HCT116 (cell line): ENCODE measurements at regions not wholly inside any gene's neighbourhood (a gene's known extent, or its start where the extent isn't known, plus 50 kb on each side); places are given as distances from the start of the nearest gene placed in this dataset.
A peak's percentile ranks its signal among the peaks of the same experiment; 100 is the strongest.

Experiments used
- ATAC-seq: fragments of 200-7000 bp; cut with Tn5 transposase; 2 replicates; pipeline ENCODE4 v1.9.1; 2020; ENCODE audit warnings: mild to moderate bottlenecking, moderate library complexity
- BruUV-seq: library from RNA; stranded (reverse); fragments of 400-500 nt; replicated peaks from 2 replicates; lab custom pipeline; 2021; lab: Mats Ljungman, UMichigan
- CTCF ChIA-PET: fragments of 300-600 bp; sonication (Branson Sonifier 250); formaldehyde crosslinking; loops from one replicate; lab custom pipeline; 2021; ENCODE audit warnings: antibody characterized with exemption; lab: Charles Lee
- POLR2A ChIA-PET: fragments of 300-600, 350-600 bp; sonication (Branson Sonifier 250); formaldehyde crosslinking; loops from one replicate; lab custom pipeline; 2021; ENCODE audit warnings: antibody characterized with exemption; lab: Charles Lee
- RAD21 ChIA-PET, 2 experiments: fragments of 300-600 bp; sonication (Branson Sonifier 250); formaldehyde crosslinking; loops; one replicate each; lab custom pipeline; 2023; ENCODE audit warnings: low total read pairs in 2 of 2; ENCODE audit not compliant: uncharacterized antibody in 2 of 2, unreplicated experiment in 2 of 2, low non-redundant PET in 1 of 2; lab: Charles Lee
- DNase-seq: peaks from one replicate; pipeline ENCODE4 v3.0.0-alpha.2; 2010; ENCODE audit warnings: low read depth, low spot score
- H2AFZ ChIP-seq: fragments of 200-600 bp; shearing (Covaris generic), sonication (generic); 2 replicates; pipeline ENCODE4 v1.6.1; 2017; ENCODE audit warnings: low read depth, mixed run types, mixed read lengths, antibody characterized with exemption, low read length; ENCODE audit not compliant: poor library complexity, severe bottlenecking
- H3K27ac ChIP-seq: 2 replicates; pipeline ENCODE4 v1.5.1; 2012; ENCODE audit warnings: low read depth, low read length
- H3K27me3 ChIP-seq: fragments of 200-600 bp; sonication (generic); 2 replicates; pipeline ENCODE4 v1.6.1; 2016; ENCODE audit warnings: mixed run types, low read length, mixed read lengths; ENCODE audit not compliant: insufficient read depth
- H3K36me3 ChIP-seq, 2 experiments: fragments of 200-500 bp in 1 of 2; fragments of 200-600 bp in 1 of 2; sonication (Bioruptor generic) in 1 of 2; sonication (generic) in 1 of 2; 2 replicates each; pipeline versions ENCODE4 v1.5.1 to v1.6.1; 2014 to 2016; ENCODE audit warnings: low read length in 2 of 2, inconsistent platforms in 1 of 2, mixed read lengths in 1 of 2, mixed run types in 1 of 2; ENCODE audit not compliant: insufficient read depth in 2 of 2, control insufficient read depth in 1 of 2
- H3K4me1 ChIP-seq, 2 experiments: fragments of 200-600 bp in 1 of 2; sonication (generic) in 1 of 2; 2 replicates each; pipeline versions ENCODE4 v1.5.1 to v1.6.1; 2012 to 2017; ENCODE audit warnings: low read length in 2 of 2, inconsistent platforms in 1 of 2, mild to moderate bottlenecking in 1 of 2, mixed read lengths in 1 of 2, mixed run types in 1 of 2, moderate library complexity in 1 of 2; ENCODE audit not compliant: insufficient read depth in 2 of 2, control insufficient read depth in 1 of 2
- H3K4me2 ChIP-seq: fragments of 200-600 bp; sonication (generic); 2 replicates; pipeline ENCODE4 v1.6.1; 2017; ENCODE audit warnings: mixed run types, low read length, mixed read lengths
- H3K4me3 ChIP-seq, 2 experiments: fragments of 200-600 bp in 1 of 2; sonication (generic) in 1 of 2; replicated peaks in 1 of 2; 2 replicates each; pipeline ENCODE4 v1.5.1; 2011 to 2016; ENCODE audit warnings: low read length in 2 of 2, control low read depth in 1 of 2, low read depth in 1 of 2, mild to moderate bottlenecking in 1 of 2, mixed read lengths in 1 of 2, mixed run types in 1 of 2
- H3K79me2 ChIP-seq: fragments of 200-600 bp; sonication (generic); 2 replicates; pipeline ENCODE4 v1.6.1; 2017; ENCODE audit warnings: mild to moderate bottlenecking, mixed run types, low read length, moderate library complexity, mixed read lengths; ENCODE audit not compliant: insufficient read depth
- H3K9ac ChIP-seq: fragments of 200-600 bp; sonication (generic); 2 replicates; pipeline ENCODE4 v1.6.1; 2016; ENCODE audit warnings: low read length, mixed read lengths
- H3K9me2 ChIP-seq: fragments of 200-600 bp; sonication (generic), shearing (Covaris generic); 2 replicates; pipeline ENCODE4 v1.6.1; 2017; ENCODE audit warnings: mixed run types, mild to moderate bottlenecking, moderate library complexity; ENCODE audit not compliant: insufficient read depth
- H3K9me3 ChIP-seq, 2 experiments: fragments of 200-500 bp in 1 of 2; fragments of 200-600 bp in 1 of 2; sonication (Bioruptor generic) in 1 of 2; sonication (generic) in 1 of 2; 2 replicates each; pipeline ENCODE4 v1.6.1; 2014 to 2017; ENCODE audit warnings: low read length in 2 of 2, mixed read lengths in 2 of 2, inconsistent platforms in 1 of 2, low read depth in 1 of 2, mild to moderate bottlenecking in 1 of 2, mixed run types in 1 of 2, moderate library complexity in 1 of 2; ENCODE audit not compliant: control insufficient read depth in 1 of 2, insufficient read depth in 1 of 2
- H4K20me1 ChIP-seq: fragments of 200-600 bp; sonication (generic), shearing (Covaris generic); 2 replicates; pipeline ENCODE4 v1.6.1; 2017; ENCODE audit warnings: mixed run types, mild to moderate bottlenecking, moderate library complexity; ENCODE audit not compliant: insufficient read depth
- ELF1 ChIP-seq: IDR thresholded peaks from 2 replicates; pipeline ENCODE4 v1.6.1; 2012; ENCODE audit warnings: low read depth, borderline replicate concordance
- FOSL1 ChIP-seq: IDR thresholded peaks from 2 replicates; pipeline ENCODE4 v1.6.1; 2012; ENCODE audit warnings: low read depth
- JUND ChIP-seq: IDR thresholded peaks from 2 replicates; pipeline ENCODE4 v1.6.1; 2012
- POLR2AphosphoS5 ChIP-seq: IDR thresholded peaks from 2 replicates; pipeline ENCODE4 v1.6.1; 2011; ENCODE audit warnings: mild to moderate bottlenecking, low read depth, low read length, moderate library complexity
- TCF7L2 ChIP-seq: IDR thresholded peaks from 2 replicates; pipeline ENCODE4 v1.7.0; 2011; ENCODE audit warnings: borderline replicate concordance, inconsistent platforms; ENCODE audit not compliant: insufficient read depth, insufficient read length; ENCODE audit errors: extremely low read depth
- ZNF274 ChIP-seq: fragments of 200-500 bp; sonication (Bioruptor generic); IDR thresholded peaks from 2 replicates; pipeline ENCODE4 v1.6.1; 2014; ENCODE audit warnings: mild to moderate bottlenecking, low read depth, low read length, inconsistent platforms
- intact Hi-C: fragments of 100-400 bp; cut with micrococcal nuclease; formaldehyde crosslinking; loops from 2 replicates; pipeline ENCODE4 v1.10.0; 2022
- TF ChIP-seq, protein P1 (sequence below): IDR thresholded peaks from 2 replicates; pipeline ENCODE4 v1.6.1; 2012; ENCODE audit warnings: low read depth

DNA sequence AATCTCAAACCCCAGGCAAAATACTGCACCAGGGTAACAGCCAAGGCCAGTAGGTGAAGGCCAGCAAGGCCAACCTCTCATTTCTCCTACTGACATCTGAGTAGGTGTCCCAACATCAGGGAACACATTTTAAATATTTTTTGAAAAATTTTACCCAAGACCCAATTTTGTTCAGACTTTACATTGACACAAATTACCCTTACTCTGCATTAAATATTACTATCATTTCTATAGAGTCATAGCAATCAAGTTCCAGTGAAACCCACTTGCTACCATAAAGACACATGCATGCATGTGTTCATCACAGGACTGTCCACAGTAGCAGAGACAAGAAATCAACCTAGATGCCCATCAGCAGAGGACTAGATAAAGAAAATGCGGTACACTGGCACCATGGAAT lies 99.9 kb downstream of the NRN1 start (continued):
- TF ChIP-seq, protein P1, sequence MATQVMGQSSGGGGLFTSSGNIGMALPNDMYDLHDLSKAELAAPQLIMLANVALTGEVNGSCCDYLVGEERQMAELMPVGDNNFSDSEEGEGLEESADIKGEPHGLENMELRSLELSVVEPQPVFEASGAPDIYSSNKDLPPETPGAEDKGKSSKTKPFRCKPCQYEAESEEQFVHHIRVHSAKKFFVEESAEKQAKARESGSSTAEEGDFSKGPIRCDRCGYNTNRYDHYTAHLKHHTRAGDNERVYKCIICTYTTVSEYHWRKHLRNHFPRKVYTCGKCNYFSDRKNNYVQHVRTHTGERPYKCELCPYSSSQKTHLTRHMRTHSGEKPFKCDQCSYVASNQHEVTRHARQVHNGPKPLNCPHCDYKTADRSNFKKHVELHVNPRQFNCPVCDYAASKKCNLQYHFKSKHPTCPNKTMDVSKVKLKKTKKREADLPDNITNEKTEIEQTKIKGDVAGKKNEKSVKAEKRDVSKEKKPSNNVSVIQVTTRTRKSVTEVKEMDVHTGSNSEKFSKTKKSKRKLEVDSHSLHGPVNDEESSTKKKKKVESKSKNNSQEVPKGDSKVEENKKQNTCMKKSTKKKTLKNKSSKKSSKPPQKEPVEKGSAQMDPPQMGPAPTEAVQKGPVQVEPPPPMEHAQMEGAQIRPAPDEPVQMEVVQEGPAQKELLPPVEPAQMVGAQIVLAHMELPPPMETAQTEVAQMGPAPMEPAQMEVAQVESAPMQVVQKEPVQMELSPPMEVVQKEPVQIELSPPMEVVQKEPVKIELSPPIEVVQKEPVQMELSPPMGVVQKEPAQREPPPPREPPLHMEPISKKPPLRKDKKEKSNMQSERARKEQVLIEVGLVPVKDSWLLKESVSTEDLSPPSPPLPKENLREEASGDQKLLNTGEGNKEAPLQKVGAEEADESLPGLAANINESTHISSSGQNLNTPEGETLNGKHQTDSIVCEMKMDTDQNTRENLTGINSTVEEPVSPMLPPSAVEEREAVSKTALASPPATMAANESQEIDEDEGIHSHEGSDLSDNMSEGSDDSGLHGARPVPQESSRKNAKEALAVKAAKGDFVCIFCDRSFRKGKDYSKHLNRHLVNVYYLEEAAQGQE = no peak
- TF ChIP-seq JUND (no peak), ZNF274 (no peak), ELF1 (no peak)

DNA sequence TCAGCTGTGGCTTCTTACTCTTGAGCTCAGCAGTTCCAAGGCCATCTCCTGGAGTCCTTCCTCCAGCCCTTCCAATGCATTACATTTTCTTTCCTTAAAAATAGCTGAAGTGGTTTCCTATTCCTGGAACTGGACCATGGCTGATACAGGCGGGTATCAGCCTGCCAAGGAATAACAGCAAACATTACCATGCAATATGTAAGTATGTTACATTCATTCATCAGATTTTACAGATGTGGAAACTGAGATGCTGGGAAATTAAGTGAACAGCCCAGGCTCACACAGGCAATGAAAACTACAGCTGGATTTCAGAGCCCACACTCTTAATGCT lies 100.4 kb downstream of the NRN1 start:
- H3K27ac ChIP-seq = no peak overlapping the region

More for the DNA sequence above, 100.4 kb downstream of the NRN1 start:
- DNase-seq (no peak), ATAC-seq (no peak)
- no peaks in the 10 kb centered on the region for H3K79me2 ChIP-seq
- RAD21 ChIA-PET = no interaction called here
- H3K9me3 ChIP-seq = no peaks in the 10 kb centered on the region
- no peak overlapping the region for H2AFZ ChIP-seq
- no TSS peak for BruUV-seq
- H3K4me3 ChIP-seq = no peak overlapping the region
- H3K36me3 ChIP-seq = no peaks in the 10 kb centered on the region
- peaks cover 0 to 10% of the 10 kb centered on the region in 2 experiments; a peak in 3 of 4 replicates for H3K4me1 ChIP-seq
- H3K27me3 ChIP-seq = no peaks in the 10 kb centered on the region
- TF ChIP-seq TCF7L2 = no peak
- TF ChIP-seq, protein P1 = no peak
- TF ChIP-seq POLR2AphosphoS5 = no peak
- TF ChIP-seq FOSL1 = no peak
- intact Hi-C loops = no loop called here
- no peaks in the 10 kb centered on the region for H3K9me2 ChIP-seq
- H3K9ac ChIP-seq = no peak overlapping the region
- POLR2A ChIA-PET = no interaction called here
- H4K20me1 ChIP-seq = no peaks in the 10 kb centered on the region
- 0 out of 2 replicates have a peak overlapping the region, but pooled peaks have one; percentile 14 for H3K4me2 ChIP-seq
- CTCF ChIA-PET = no interaction called here
